Skin of body (tissue), 2 donors: ENCODE measurements at regions not wholly inside any gene's neighbourhood (a gene's known extent, or its start where the extent isn't known, plus 50 kb on each side); places are given as distances from the start of the nearest gene placed in this dataset. TPM values are rescaled to one million over a fixed set of nuclear protein-coding genes. Genes with fewer than 3 reads are reported as not detected.

Experiments
- DNase-seq: peaks from one replicate; lab custom pipeline; 2025; lab: John Stamatoyannopoulos, UW
- small RNA-seq: library from RNA; depleted of rRNA; stranded (forward); fragments of <200 nt; gene quantifications from one replicate; pipeline ENCODE3, GENCODE V24; 2014; ENCODE audit warnings: low replicate concordance

DNA sequence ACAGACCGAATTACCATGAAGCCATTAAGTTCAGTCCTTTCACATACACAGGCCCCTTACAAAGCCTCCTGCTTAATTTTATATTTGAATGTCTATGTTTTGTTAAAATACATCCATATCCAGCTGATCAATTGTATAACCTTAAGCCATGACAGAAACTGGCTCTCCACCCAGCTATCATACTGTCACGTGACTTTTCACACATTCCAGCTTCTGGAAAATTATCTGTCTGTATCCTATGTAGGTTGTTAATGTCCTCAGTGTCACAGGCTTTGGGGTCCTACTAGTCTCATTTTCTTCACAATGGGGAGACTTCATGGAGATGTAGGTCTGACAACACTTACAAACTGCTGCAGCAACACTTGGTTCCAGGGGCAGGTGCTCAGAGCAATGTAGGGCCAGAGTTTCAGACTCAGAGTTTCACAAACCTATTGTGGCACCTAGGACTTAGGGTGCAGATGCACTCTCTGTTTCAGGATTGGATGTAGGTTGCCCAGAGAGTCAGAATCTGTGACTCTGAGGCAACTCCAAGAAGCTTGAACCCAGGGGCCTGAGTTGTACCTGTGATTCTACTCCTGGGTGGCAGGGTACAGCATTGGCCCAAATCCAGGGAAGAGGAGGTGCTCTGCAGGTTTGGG lies 69.6 kb upstream of the PCDH20 start:
- DNase-seq, result no peak

DNA sequence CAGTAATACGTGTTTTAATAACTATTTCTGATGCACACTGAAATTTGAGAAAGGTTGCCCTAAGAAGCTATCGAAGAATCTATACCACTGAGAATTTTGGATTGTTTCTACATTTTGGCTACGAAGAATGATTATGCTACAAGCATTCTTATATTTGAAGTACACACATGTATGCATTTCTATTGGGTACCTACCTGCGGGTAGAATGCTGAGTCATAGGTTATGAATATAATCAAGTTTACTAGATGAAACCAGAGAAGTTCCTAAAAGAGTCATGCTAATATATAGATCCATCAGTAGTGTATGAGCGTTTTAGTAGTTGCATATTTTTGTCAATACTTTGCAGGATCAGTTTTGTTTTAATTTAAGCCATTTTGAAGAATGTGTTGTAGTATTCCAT lies 62.0 kb upstream of the PCDH20 start:
- no peak for DNase-seq

DNA sequence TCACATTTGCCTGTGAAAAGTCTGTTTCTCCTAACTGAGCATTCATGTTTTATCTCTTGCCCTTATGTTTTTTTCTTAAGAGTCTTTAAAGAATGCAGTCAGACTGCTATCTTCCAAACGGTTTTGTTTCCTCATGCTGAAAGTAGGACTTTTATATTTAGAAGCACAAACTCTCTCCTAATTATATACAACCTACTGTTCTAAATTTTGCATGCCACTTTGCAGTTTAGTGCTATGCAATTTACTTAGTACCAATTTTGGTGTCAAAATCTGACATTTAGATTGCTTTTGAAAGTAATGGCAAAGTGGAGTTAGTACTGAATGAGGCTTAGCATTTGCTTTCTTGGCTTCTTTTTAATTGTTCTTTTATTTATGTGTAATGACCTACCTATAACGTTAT lies 55.1 kb upstream of the PCDH20 start:
- DNase-seq, result no peak

DNA sequence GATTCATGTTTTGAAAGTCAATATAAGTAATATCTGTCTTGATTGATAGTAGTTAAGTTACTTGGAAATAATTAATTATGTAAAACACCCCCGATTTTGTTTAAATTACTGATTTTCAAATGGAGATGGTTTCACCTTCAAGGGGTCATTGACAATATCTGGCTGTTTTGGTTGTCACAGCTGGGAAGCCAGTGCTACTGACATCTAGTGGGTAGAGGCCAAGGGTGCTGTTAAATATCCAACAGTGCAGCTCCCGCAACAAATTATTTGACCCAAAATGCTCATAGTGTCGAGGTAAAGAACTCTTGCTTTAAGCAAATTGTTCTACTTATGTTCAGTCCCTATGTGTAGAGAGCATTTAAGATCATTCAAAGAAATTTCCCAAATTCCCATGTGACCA lies 50.6 kb upstream of the PCDH20 start:
- no peak for DNase-seq

Small RNAs in the stretch of these regions (small RNA-seq; reads per million reads assigned to genes)
- gene AL353765.1 (not detected), gene AL356102.1 (not detected), gene MIR4704 (not detected), gene MIR548X2 (not detected), gene RNU6-81P (not detected)
